ENCODE measurements at regions not wholly inside any gene's neighbourhood (a gene's known extent, or its start where the extent isn't known, plus 50 kb on each side); places are given as distances from the start of the nearest gene placed in this dataset.

- TF ChIP-seq POLR2AphosphoS5 (IDR thresholded peaks at IDR 0.05; ENCODE audit: low read depth, low read length) = no peak
- no peak for TF ChIP-seq POLR2A (IDR thresholded peaks at IDR 0.05; ENCODE audit: low read depth, low read length)
- no peak for TF ChIP-seq POU2F2 (IDR thresholded peaks at IDR 0.05; ENCODE audit: low read depth, low read length)
- no peak for TF ChIP-seq SPI1 (IDR thresholded peaks at IDR 0.05; ENCODE audit: low read depth, low read length)
- TF ChIP-seq TAF1 (IDR thresholded peaks at IDR 0.05; ENCODE audit: low read depth, low read length) = no peak
These were observed 928.0 kb upstream of the SOX9 start for GRCh38 chr17:71192848-71193247.
